GM20000 (cell line): ENCODE measurements at regions not wholly inside any gene's neighbourhood (a gene's known extent, or its start where the extent isn't known, plus 50 kb on each side); places are given as distances from the start of the nearest gene placed in this dataset.

Experiments used
- DNase-seq: peaks from one replicate; pipeline ENCODE4 v3.0.0; 2012; ENCODE audit warnings: low spot score
- TF ChIP-seq, protein P1 (sequence below): IDR thresholded peaks from 2 replicates; pipeline ENCODE4 v1.5.1; 2012; ENCODE audit warnings: mild to moderate bottlenecking, control low read depth; ENCODE audit errors: extremely low read depth, missing control alignments

DNA sequence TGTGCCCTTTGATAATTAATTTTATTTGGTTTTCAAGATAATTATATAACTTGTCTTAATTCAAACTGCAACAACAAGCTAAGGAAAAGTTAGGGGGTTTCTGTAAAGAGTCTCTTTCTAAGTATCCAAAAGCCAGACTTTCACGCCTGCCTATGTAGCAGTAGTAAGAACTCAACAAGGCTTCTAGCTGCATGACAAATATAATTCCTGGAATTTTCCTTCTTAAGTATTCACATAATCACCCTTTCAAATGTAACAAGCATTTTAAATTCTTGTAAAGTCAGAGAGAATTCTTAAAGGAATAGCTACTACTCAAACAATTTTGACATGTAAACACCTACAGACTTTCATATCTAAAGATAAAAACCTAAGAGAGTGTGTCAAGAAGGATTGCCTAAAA is 189.7 kb upstream of the NDST3 start:
- TF ChIP-seq, protein P1, sequence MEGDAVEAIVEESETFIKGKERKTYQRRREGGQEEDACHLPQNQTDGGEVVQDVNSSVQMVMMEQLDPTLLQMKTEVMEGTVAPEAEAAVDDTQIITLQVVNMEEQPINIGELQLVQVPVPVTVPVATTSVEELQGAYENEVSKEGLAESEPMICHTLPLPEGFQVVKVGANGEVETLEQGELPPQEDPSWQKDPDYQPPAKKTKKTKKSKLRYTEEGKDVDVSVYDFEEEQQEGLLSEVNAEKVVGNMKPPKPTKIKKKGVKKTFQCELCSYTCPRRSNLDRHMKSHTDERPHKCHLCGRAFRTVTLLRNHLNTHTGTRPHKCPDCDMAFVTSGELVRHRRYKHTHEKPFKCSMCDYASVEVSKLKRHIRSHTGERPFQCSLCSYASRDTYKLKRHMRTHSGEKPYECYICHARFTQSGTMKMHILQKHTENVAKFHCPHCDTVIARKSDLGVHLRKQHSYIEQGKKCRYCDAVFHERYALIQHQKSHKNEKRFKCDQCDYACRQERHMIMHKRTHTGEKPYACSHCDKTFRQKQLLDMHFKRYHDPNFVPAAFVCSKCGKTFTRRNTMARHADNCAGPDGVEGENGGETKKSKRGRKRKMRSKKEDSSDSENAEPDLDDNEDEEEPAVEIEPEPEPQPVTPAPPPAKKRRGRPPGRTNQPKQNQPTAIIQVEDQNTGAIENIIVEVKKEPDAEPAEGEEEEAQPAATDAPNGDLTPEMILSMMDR, result no peak
- no peak for DNase-seq

DNA sequence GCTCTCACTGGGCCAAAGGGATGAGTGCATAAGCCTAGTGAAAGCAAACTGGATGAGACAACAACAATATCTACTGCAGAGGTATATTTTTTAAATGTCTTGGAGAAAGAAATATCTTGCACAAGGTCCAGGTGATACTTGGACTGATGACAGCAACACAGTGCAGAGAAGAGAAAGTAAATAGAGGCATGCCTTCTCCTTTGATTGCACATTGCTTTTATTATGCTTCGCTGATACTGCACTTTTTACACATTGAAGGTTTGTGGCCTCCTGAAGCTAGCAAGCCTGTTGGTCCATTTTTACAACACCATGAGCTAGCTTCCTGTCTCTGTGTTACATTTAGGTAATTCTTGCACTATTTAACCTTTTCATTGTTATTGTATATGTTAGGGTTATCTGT is 189.0 kb upstream of the NDST3 start:
- no peak for DNase-seq
- TF ChIP-seq, protein P1, result no peak

DNA sequence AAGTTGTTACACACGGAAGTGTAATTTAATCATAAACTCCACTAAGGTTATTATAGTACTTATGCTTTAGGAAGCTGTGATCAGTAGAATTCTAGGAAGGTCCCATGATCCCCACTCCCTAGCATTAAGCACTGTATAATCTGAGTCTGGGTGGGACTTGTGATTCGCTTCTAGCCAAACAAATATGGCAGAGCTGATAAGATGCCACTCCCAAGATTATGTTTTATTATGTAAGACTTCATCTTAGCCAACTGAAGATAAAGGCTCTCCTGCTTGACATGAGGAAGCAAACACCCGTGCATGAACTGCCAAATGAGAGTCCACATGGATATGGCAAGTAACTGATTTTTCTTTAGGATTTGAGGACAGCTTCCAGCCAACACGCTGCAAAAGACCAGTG is 186.4 kb upstream of the NDST3 start:
- TF ChIP-seq, protein P1, result no peak
- no peak for DNase-seq

DNA sequence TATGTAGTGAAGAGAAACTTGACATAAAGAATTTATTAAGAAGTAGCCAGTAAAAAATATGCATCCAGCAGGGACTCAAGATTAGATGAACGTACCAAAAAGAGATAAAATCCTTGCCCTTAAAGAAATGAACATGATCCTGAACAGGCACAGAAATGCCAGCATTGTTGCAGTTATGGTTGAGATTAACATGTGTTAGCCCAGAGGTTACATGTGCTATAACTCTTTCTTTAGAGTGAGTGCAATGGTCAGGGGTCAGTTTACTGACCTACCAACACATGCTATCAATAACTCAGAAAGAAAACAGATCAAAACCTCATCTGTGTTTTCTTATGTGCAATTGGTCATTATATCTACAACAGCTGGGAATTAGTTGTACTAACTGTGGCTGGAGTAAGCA is 166.1 kb upstream of the NDST3 start:
- DNase-seq, result no peak
- TF ChIP-seq, protein P1, result no peak

DNA sequence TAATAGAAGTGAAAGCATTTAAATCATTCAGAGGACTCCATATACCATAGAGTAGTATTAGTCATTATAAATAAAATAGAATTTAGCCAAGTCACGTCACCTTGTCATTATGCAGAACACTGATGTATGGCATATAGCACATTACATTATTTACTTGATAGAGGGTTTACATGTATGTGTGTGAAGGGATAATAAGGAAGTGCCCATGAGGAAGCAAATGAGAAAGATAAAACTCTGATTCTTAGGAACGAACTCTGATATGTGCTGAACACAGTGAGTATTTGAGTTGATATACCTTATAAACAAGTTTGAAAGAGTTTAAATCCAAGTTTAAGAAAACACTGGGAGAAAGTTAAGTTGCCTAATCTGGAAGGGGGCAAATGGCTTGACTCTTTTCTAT is 160.5 kb upstream of the NDST3 start:
- TF ChIP-seq, protein P1, result no peak
- no peak for DNase-seq

DNA sequence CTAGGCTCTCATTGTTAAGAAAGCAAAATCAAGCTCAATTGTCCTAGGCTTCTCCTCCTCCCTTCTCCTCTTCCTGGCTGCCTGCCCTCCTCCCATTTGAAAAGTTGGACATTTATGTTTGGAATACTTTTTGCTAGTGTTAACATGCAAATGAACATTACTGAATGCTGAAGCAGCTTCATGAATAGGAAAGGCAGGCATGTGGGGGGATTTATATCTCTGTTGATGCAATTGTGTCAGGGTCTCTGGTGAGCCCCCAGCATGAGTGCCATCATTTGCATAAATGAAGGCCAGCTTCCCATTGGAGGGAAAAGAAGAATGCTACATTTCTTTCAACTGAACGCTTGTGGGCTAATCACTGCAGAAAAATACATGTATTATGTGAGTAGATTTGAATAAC is 160.1 kb upstream of the NDST3 start:
- no peak for DNase-seq
- TF ChIP-seq, protein P1, result no peak

DNA sequence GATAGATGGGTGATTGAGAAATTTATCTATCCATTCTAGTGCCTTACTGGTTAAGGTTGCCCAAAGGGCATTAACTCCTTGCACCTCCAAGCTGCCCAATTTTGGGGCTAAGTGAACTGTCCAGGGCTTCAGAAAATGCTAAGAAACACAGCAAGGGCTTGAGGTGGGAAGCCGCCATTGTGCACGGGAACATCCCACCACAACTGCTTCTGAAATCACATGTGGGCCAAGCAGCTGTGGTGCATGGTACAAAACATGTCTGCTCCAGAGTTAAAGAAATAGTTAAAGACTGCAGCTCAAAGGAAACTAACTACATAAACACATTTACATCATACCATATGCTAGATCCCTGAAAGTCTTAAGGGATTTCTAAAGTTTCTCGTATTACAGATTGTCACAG is 144.3 kb upstream of the NDST3 start:
- no peak for DNase-seq
- TF ChIP-seq, protein P1, result no peak

DNA sequence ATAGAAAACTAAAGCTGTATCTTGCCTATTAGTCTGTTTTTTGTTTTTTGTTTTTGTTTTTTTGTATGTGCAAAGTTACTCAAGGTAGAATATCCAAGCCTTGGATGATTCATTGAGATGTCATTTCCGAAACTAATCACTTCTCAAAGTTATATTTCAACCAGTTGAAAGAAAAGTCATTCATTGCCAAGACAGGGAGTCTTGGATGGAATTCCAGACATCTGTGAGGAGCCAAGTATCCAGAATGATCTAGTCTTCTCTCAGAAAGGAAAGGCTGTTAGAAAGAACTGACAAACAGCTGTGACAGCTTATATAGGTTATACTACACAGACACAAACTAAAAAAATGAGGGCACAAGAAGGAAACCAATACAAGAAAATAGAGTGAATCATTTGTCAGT is 141.1 kb upstream of the NDST3 start:
- DNase-seq, result no peak
- TF ChIP-seq, protein P1, result no peak
